Stimulated activated CD4-positive, alpha-beta T cell treated with anti-CD3 and anti-CD28 coated beads, Interleukin-1b, Interleukin-23, amount 100 ng/mL, for 48 hours (primary cell): ENCODE measurements at regions not wholly inside any gene's neighbourhood (a gene's known extent, or its start where the extent isn't known, plus 50 kb on each side); places are given as distances from the start of the nearest gene placed in this dataset.

Source experiments
- DNase-seq: peaks from one replicate; pipeline ENCODE4 v3.0.0-alpha.2; 2020

DNA sequence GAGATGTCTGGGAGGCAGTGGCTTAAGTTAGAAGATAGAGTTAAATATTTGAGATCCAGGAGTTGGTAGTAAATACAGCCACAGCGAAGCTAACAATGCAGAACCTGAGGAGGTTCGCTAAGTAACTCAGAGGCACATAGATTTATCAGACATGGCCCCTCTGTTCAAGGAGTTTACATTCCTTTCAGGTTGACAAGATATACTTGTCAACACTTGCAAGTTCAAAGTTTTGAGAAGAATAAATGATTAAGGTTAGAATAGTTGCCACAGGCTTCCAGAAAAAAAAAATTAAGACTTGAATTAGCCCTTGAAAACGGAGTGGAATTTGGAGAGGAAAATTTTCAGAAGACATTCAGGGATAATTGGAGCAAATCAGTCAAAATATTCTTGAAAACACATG lies 658.3 kb upstream of the WWC1 start:
- DNase-seq: no peak

DNA sequence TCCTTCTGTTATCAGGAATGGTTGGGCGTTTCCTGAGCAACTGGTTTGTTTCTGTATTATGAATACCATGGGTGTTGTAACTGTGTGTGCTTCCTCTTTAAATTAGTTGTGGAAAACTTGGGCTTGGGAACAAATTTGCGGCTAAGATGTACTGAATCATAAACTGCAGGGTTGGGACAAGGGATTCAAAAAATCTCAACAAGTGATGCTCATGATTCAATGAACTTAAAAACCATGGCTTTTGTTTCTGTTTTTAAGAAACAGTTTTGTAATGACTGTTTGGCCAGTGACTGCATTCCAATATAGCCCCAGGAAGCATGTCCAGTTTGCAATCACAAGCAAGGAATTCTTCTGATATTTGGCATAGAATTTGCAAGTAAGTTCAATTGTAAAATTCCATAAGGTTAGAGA lies 657.5 kb upstream of the WWC1 start:
- no peak for DNase-seq

DNA sequence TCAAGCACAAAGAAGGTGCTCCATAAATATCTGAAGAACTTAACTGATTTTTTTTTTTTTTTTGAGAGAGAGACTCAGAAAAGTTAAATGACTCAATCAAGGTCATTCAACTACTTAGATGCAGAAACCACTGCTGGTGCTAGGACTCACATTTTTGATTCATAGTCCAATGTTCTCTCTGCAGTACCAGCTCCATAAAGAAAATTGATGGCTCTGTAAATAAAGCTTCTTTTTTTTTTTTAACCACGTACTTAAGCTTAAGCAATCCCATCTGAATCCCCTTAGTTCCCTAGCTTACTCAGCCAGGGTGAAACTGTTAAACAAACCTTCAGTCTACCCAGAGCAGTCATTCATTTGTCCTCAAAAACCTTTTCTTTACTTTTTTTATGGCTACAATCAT lies 657.0 kb upstream of the WWC1 start:
- no peak for DNase-seq

DNA sequence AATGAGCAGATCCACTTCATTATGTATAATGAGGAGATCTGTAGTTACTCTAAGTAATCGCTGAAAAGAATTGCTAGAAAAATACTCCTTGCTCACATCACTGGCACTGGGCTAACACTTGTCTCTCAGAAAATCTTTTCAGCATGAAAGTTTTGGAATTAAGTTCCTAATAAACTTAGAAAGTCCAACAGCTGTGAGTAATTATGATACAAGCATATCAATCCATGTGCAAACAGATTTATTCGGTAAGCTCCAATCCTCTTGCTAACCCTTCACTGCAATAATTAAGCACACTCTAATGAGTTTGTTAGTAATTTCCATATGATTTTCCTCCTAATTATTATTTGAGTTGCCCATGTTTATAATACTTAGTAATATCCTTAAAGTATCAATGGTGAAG lies 652.6 kb upstream of the WWC1 start:
- no peak for DNase-seq

DNA sequence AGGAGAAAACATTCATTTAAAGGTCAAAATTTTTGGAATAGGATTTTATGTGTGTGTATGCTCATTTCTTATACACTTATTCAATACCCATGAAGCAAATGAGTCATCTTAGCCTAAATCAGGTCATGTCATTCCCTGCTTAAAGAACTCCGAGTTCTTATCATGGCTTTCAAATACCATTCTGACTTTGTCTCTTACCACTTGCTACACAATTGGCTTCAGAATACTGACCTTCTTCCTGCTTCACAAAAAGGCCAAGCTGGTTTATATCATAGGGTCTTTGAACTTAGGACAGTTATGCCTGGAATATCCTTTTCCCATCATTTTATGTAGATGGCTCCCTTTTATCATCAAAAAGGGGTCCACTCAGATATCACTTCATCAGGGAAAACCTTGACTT lies 652.2 kb upstream of the WWC1 start:
- no peak for DNase-seq

DNA sequence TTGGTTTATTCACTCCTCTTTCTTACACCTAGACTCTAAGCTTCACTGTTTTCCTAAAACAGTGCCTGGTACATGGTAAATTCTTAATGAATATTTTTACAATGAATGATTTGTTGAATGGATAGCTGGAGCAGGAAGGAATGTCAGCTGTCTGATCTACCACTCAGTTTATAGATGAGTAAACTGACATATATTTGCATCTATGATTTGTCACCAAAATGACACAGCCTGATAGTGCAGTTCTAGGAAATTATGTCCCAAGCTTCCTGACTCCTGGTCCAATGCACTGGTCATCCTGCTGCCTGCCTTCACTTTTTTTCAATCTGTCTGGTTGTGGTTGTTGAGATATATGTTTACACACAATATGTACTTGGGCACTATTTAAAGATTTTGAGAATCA lies 651.7 kb upstream of the WWC1 start:
- no peak for DNase-seq

DNA sequence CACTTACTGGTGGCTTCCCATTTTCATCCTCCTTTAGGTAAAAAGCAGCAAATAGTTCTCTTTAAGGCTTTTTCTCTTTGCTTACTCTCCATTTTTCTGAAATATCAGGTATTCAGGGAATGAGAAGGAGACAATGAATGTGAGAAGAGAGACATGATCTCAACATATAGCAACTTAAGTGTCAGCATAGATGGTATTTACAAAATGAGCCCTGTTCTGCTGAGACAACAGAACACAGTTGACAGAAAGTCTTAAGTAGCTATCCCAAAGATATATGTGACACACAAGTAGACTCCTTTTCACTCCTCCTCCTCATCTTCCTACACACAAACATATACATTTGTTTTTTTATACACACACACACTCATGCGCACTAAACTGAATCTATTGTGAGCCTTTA lies 649.3 kb upstream of the WWC1 start:
- DNase-seq: no peak

DNA sequence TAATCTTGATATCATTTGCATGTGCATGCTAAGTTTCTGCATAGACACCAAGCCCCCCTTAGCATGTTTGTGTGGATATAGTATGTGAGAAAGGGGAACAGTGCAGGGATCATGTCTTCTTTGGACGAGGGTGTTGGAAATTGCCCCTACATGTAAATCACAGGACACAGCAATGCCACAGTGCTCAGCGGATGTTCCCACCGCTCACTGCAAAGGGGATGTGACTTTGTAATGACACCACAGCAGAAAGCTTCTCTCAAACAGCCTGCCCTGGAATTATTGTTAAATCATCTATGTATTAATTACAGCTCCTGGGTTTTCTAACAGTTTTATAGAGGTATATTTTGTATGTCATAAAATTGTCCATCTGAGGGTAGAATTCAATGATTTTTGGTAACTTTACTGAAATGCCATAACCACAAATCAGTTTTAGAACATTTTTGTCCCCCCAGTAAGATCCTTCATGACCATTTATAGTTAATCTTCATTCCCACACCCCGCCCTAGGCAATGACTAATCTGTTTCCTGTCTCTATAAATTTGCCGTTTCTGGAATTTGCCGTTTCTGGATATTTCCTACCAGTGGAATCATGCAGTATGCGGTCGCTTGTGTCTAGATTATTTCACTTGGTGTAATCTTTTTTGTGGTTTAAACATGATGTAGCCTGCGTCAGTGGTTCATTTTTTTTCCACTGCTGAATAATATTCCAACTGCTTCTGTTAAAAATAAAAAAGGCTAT lies 648.5 kb upstream of the WWC1 start:
- no peak for DNase-seq

DNA sequence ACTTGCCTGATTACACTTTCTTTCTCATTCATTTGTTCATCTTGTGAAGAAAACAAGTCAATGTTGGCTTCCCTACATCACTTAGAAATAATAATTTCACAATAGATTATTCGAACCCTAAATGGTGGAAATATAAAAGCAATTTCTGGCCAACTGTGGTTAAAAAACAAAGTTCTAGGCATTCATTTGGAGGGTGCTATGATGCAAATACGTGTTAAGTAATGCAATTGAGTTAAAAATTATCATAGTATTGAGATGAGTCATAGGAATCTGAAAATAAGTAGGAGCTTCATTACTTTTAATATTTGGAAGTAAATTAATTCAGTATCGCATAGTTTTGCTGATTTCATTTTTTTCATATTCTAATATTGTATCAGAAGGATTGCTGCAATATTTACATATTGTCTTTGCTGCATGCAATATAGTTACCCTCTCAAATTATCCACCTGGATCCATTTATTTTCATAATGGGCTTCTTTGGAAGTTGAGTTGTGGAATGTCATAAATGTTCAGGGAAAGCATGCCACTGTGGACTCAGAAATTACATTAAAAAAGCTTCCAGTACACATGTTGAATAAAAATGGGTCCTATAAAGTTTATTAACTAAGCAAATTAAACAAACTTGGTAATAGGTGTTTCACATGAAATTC lies 647.7 kb upstream of the WWC1 start:
- no peak for DNase-seq

DNA sequence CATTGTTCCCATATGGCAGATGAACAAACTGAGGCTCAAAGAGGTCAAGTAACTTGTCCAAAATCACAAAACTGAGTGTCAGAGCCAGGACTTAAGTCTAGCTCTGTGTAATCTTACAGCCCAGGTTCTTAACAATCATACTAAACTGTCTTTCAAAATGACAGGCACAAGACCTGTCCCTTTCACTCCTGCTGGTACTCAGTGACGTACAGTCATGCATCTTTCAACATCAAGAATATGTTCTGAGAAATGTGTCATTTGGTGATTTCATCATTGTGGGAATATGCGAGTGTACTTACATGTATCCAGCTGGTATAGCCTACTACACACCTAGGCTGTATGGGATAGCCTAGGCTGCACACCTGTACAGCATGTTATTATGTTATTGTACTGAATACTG lies 646.8 kb upstream of the WWC1 start:
- DNase-seq: no peak

DNA sequence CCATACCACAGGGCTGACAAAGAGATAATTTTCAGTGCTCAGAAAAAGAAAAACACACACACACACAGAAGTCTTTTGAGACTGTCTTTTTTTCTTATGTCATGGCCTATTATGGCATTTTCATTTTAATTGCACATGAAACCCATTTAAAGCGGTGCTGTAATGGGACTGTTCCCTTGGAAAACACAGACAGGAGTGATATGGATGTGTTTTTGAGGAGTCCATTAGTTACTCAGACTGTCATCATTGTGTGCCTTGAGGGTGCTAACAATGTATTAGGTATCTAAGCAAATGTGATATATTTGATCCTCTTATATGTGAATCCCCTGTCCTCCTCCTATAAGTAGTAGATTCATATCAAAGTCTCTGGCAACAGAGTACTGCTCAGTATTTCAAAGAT lies 642.0 kb upstream of the WWC1 start:
- no peak for DNase-seq

DNA sequence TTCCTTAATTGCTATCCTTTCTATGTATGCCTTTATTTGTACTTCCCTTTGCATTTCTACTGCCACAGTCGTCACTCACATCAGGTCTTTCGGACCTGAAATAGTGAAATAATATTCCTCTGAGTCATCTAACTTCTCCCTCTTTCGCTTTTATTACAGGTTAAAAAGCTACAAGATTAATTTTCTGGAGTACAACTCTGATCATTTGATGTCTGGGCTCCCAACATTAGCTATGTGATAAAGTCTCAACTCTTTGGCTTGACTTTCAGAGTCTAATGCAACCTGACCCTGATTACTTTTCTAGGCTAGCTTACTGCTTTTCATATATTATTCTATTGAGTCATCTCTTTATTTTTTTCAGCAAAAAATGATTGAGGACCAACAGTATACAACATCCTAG lies 638.8 kb upstream of the WWC1 start:
- no peak for DNase-seq

DNA sequence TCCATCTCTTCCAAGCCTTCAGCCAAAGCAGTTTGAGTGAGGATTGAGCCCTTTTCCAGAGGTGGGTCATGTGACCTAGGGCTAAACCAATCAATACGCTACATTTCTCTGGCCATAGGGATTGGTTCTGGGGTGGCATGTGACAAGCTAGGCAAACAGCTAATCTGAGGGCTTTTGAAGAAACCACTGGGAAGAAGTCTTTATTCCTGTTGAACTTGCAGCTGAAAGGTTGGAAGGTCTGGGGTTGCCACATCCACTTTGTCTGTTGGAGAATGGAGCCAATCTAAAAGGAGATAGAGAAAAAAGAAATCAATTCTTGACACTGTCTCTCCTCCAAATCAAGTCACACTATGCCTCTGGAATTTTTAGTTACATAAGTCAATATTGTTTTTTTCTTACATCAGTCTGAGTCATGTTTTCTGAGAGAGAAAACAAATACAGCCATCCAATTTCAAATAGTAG lies 637.8 kb upstream of the WWC1 start:
- no peak for DNase-seq

DNA sequence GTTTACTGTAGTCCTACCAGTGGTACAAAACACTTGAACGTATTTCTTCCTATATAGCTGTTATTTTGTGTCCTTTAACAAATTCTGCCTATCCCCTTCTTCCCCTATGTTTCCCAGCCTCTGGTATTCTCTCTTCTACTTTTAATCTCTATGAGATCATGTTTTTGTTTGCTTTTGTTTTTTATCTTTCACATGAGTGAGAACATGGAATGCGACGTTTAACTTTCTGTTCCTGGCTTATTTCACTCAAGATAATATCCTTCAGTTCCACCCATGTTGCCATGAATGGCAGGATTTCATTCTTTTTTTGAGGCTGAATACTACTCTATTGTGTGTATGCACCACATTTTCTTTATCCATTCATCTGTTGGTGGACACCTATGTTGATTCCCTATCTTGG lies 634.4 kb upstream of the WWC1 start:
- DNase-seq: no peak

DNA sequence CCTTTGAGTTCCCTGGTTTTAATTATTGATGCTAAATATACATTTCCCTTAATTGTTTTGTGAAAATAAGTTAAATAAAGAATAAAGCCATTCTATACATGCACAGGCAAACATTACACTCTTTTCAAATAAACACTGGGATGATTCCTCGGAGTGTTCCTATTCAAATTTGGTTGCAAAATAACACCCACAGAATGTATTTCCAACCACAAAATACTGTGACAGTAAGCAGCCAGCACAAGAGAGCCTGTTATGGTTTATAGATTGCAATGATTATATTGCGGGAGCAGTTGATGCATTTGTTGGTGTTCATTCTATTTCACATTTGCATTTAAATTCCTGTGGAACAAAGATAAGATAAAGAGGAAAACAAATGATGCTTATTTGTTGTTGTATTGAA lies 632.6 kb upstream of the WWC1 start:
- DNase-seq: no peak

DNA sequence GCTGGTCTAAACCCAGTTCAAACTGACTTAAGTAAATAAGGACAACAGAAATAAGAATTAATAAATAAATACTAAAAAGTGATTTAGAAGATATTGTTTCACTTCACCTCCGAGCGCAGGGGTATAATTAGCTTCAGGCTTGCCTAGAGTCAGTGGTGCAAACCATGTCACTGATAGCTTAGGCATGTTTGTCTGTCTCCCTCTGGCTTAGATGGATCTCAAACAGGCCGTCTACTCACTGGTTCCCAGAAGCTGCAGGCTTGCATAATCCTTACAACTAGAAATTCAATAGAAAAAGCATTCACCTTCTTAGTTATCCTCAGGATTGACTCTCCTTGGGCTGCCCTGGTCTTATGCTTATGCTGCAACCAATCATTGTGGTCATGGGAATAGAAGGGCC lies 629.8 kb upstream of the WWC1 start:
- no peak for DNase-seq

DNA sequence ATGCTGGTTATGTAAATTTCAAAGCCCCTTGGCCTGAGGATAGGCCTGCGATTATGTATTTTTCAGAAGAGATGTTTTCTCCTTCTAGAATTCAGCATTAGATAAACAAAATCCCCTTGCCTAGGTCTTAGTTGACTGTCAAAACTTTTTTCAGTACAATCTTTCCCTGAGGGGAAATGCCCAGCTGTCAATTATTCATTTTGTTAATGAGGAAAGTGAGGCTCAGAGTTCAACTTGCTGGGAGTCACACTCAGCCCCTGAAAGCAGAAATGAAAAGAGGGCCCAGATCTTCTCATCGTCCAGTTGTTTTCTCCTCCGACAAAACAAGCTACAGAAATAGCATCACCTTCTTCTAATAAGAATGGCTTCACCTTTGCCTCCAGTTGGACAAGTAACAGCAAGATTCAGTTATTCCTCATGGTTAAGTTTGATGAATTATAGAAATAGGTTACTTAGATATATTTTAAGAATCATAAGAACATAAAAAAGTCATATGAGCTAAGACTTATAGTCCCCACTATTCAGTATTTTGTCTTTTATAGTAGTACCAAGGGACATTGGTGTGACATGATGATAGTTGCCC lies 627.1 kb upstream of the WWC1 start:
- DNase-seq: no peak

DNA sequence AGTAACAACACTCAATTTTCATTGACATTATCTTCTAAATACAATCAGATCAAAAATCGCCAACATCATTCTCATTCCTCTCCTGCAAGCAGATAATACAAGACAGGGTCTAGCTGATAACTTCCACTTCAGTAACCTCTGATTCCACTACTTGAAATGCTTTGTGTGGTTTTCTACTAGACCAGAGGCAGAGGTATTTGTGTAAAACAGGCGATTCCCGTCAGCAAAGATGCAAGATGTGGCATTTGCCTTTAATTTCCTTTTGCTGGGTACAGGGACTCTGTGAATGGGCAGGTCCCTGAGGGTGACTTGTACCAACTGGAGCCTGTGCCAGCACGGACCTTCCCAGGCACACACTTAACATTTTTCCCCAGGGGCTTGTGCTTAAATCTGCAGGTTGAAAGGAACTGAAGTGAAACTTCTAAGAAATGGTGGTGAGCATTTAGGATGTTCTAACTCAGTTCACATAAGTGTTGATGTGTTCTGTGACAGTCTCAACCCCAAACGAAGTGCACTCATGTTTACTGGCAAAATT lies 625.5 kb upstream of the WWC1 start:
- no peak for DNase-seq

DNA sequence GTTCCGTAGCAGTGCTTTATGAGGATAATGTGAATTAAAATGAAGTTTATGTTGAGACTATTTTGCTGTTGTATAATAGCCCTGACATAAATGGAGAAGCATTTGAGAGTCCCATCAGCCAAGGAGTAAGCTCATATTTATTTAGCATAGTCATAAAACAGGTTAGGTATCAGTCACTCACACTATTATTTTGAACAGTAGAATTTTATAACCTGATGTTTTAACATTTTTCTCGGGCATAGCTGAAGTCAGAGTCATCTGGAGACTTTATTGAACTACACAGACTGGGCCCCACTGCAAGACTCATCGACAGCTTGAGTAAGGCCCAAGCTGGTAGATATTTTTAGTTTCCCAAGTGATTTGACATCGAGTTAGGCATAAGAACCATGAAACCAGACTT lies 620.3 kb upstream of the WWC1 start:
- DNase-seq: no peak

DNA sequence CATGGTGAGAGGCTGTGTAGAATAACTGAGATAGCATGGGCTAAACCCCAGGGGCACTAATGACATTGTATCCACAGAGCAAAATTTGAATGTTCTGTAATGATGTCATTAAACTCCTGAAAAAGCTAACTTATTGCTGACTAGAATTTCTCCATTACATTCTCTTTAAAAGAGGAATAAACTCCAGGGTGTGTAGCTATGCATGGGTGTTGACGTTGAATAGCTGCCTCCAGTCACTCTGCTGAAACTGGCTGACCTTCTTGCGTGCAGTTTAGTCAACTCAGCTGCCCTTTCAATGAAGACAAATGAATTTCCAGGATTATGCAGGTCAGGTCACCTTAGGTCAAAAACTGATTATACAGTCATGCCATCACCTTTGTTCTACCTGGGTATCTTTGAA lies 617.5 kb upstream of the WWC1 start:
- DNase-seq: no peak

DNA sequence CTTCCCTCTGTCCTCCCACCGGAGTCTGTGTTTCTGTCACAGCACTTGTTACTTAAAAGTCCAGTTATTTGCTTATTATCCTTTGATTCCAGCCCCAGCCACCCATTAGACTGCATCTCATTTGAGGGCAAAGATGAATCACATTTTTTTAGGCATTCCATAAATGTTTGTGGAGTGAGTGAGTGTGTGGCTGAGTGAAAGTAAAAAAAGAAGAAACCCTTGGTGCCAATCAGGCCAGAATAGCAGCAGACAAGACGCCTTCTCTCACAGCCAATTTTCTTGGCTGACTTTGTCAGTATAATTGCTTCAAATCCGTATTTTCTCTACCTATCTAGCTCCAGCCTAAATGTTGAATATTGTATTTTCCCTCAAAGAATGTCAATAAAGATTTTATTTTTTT lies 613.0 kb upstream of the WWC1 start:
- no peak for DNase-seq

DNA sequence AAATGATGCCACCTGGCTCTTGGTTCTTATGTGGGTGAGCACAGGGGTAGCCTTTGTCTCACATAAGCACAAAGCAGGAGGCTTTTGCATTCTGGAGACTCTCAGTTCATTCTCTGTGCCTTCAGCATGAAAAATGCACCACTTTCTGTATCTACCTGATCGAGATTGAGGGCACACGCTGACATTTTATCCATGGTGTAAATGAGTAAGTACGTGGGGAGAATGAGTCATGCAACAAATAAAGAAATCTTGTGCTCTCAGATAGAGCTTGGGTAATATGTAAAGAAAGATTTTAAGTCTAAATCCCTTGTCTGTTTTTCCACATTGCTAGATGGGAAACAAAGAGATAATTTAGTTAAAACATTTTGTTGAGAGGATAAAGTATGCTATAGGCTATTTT lies 607.2 kb upstream of the WWC1 start:
- no peak for DNase-seq

DNA sequence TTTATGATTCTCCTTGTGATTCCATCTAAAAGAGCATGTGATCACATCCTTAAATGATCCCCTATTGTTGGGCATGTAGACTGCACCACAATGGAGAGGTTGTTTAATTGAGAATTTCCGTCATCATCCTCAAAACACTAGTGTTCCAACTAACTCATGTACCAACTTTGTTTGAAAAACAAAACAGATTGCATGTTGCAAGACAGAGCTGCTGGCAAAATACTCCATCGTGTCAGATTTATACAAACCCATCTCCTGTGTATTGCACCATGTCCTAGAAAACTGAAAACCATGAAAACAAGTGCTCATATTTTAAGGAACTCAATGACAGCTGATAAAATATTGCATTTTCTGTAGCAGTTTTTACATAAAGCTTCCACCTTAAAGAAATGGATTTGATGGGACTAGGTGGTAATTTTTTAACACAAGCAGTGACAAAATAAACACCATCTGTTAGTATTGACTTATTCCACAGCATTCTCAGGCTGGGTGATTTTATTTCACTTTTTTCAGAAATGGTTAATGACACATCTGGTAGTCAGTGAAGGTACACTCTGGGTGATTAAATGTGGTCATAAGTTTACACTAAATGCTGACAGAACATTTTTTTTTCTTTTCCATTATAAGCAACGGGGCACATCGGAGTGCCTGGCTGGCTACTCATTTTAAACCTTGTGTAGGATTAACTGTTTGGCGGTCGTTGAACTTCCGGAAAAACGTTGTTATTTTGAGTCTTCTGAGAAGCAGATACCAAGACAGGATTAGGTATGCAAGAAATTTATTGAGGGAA lies 602.9 kb upstream of the WWC1 start:
- no peak for DNase-seq
